SJSA1 (cell line): ENCODE measurements at regions not wholly inside any gene's neighbourhood (a gene's known extent, or its start where the extent isn't known, plus 50 kb on each side); places are given as distances from the start of the nearest gene placed in this dataset.
"Not testable (repeated sequence)": the region's sequence is repeated elsewhere in the genome, so short reads cannot be mapped to it uniquely, and the experiment has no call there.

Source experiments
- DNase-seq, 2 experiments: peaks; one replicate each; pipeline ENCODE4 v3.0.0-alpha.2; 2015 to 2020; ENCODE audit warnings: low spot score in 2 of 2, low read depth in 1 of 2
- H3K27ac ChIP-seq: fragments of 250-450 bp; sonication (Bioruptor Pico); 2 replicates; pipeline ENCODE4 v1.5.1; 2020; ENCODE audit warnings: mild to moderate bottlenecking, moderate library complexity
- H3K27me3 ChIP-seq: fragments of 250-450 bp; sonication (Bioruptor Pico); replicated peaks from 2 replicates; pipeline ENCODE4 v1.5.1; 2020; ENCODE audit warnings: mild to moderate bottlenecking, moderate library complexity
- H3K36me3 ChIP-seq: fragments of 250-450 bp; sonication (Bioruptor Pico); 2 replicates; pipeline ENCODE4 v1.5.1; 2020; ENCODE audit warnings: mild to moderate bottlenecking
- H3K4me1 ChIP-seq: fragments of 250-450 bp; sonication (Bioruptor Pico); replicated peaks from 2 replicates; pipeline ENCODE4 v1.6.1; 2021; ENCODE audit warnings: mild to moderate bottlenecking
- H3K4me3 ChIP-seq: fragments of 250-450 bp; sonication (Bioruptor Pico); 2 replicates; pipeline ENCODE4 v1.5.1; 2020; ENCODE audit warnings: mild to moderate bottlenecking
- H3K9me3 ChIP-seq: fragments of 250-450 bp; sonication (Bioruptor Pico); replicated peaks from 2 replicates; pipeline ENCODE4 v1.5.1; 2020; ENCODE audit warnings: mild to moderate bottlenecking

- Histone ChIP-seq H3K36me3 (no peaks in the 10 kb centered on the region), H3K4me3 (no peak overlapping the region), H3K27ac (no peak overlapping the region), H3K27me3 (no peaks in the 10 kb centered on the region), H3K4me1 (peaks cover 14% of the 10 kb centered on the region), H3K9me3 (no peaks in the 10 kb centered on the region)
- DNase-seq, result no peak
These were observed 417.4 kb downstream of the TMEM135 start for GRCh38 chr11:87455180-87455579.

DNA sequence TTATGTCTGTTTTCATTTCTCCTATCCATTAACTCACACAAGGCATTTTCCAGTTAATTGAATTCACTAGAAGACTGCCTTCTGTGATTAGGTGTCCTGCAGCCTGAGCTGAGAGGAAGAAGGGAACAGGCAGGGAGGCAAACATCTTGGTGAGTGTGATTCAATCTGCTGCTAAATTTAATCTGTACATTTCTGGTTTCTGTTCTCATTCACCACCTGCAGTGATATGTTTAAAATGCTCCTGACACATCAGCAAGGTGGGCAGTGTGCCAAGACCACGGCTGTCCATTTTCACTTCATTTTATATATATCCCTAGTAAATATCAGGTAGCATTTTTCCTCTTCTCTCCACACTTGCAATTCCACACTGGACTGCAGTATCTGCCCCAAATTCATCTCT lies 416.5 kb downstream of the TMEM135 start:
- H3K9me3 ChIP-seq, result no peaks in the 10 kb centered on the region
- H3K27ac ChIP-seq, result no peak overlapping the region
- peaks cover 14% of the 10 kb centered on the region for H3K4me1 ChIP-seq
- H3K4me3 ChIP-seq, result no peak overlapping the region
- no peaks in the 10 kb centered on the region for H3K36me3 ChIP-seq
- no peaks in the 10 kb centered on the region for H3K27me3 ChIP-seq
- no peak for DNase-seq

DNA sequence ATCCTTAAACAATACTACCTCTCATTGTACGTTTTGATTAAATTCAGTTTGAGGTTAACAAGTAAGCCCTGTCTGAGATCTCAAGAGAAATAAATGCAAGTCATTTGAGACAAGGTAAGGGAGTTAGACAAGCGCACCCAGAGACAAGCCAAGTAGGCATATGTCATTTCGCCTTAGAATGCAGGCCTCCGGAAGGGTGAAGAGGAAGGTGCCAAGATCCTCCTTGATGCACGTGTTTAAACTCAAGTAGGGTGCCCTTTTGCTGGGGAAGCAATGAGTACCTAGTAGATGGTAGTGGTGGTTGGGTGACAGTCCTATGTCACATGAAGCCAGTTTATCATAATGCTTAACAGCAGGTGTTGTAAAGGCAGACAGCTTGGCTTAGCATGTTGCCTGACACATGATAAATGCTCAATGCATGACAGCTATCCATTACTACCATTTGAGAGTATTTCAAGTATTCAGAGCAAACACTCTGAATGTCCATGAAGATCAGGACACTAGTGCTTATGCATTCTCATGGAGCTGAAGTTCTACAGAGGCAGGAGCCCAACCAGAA lies 415.9 kb downstream of the TMEM135 start:
- Histone ChIP-seq H3K27ac (no peak overlapping the region), H3K36me3 (no peaks in the 10 kb centered on the region), H3K27me3 (no peaks in the 10 kb centered on the region), H3K4me3 (no peak overlapping the region), H3K9me3 (no peaks in the 10 kb centered on the region), H3K4me1 (peaks cover 14% of the 10 kb centered on the region)
- no peak for DNase-seq

DNA sequence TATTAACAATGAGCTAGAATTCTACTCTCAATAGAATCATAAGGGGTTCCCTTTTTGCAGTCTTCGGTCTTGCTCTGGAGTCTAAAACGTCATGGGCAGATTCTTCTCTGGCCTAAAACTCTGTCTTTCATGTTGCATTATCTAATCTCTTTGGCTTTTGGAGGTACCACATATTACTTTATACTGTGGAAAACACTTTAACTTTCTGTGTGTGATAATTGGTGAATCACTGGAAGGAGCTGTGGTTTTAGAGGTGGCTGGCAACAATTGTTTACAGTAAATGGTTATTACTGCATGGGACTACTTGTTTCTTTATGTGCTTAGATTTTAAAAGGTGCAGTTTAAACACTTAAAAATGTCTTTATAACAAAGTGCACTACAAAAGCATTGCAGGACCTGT lies 414.3 kb downstream of the TMEM135 start:
- H3K27ac ChIP-seq, result peak overlapping the region; percentile 71
- H3K4me3 ChIP-seq, H3K36me3 ChIP-seq, H3K27me3 ChIP-seq, H3K9me3 ChIP-seq: not testable (repeated sequence)
- peaks cover 14% of the 10 kb centered on the region for H3K4me1 ChIP-seq
- DNase-seq, result peak in 1 of 2 experiments; percentile 46

GRCh38 chr11:87451395-87451794 lies 413.7 kb downstream of the TMEM135 start:
- no peaks in the 10 kb centered on the region for H3K9me3 ChIP-seq
- no peak overlapping the region for H3K4me3 ChIP-seq
- H3K36me3 ChIP-seq, result no peaks in the 10 kb centered on the region
- peak overlapping the region; percentile 71 for H3K27ac ChIP-seq
- DNase-seq, result peak; percentile 47 to 51
- H3K4me1 ChIP-seq, result peaks cover 14% of the 10 kb centered on the region
- H3K27me3 ChIP-seq, result no peaks in the 10 kb centered on the region

DNA sequence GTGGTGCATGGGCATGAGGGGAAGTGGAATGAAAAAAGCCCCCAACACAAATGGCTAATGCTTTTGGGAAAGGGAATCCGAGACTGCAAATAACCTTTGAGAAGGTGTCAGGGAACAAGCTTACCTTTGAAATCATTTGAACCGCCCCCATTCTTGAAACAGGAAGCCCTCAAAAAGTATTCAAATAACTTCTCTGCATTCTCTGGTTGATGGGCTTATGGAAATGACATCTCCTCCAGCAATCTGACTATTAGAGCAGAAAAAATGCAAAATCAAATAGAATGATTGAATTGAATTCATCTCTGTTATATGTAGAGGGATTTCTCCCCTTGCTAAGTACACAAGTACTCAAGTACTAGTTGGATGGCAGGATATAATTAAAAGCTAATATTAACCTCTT lies 409.9 kb downstream of the TMEM135 start:
- no peaks in the 10 kb centered on the region for H3K27me3 ChIP-seq
- no peaks in the 10 kb centered on the region for H3K9me3 ChIP-seq
- peaks cover 25% of the 10 kb centered on the region for H3K4me1 ChIP-seq
- no peaks in the 10 kb centered on the region for H3K36me3 ChIP-seq
- no peak for DNase-seq
- no peak overlapping the region for H3K27ac ChIP-seq
- H3K4me3 ChIP-seq, result no peak overlapping the region

DNA sequence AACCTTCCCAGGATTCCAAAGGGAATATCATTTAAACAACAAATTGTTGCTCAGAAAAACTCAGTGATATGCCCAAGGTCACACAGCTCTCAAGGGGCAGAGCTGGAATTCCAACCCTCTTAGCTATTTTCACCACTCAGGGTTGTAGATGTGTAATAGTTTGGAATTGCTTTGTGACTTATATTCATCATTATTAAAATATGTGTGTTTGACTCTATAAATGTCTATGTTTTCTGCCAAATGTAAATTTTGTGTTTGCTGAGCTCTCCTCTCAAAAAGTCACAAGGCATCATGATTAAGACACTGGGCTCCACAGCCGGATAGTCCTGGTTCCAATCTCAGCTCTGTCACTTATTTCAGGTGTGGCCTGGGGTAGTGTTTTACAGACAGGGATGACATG lies 407.3 kb downstream of the TMEM135 start:
- no peaks in the 10 kb centered on the region for H3K27me3 ChIP-seq
- peaks cover 15% of the 10 kb centered on the region for H3K4me1 ChIP-seq
- H3K27ac ChIP-seq, result peak overlapping the region; percentile 73

DNA sequence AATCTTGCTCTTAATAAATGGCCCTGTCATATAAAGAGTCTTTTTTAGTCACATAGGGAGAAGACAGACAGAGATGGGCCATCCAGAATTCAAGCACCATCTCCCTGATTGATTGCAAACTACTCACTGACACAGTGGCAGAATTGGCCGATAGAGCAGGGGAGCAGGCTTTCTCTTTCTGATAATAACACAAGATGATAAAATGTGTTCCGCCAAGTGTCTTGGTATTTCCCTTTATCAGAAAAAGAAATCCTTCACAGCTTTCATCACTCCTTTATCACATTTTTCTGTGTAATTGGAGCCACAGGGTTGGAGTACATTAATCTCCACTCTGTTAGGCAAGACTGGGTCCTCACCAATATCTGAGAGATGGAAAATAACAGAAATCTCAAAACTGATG lies 406.0 kb downstream of the TMEM135 start:
- Histone ChIP-seq H3K4me1 (peaks cover 15% of the 10 kb centered on the region), H3K36me3 (no peaks in the 10 kb centered on the region), H3K27me3 (no peaks in the 10 kb centered on the region), H3K4me3 (no peak overlapping the region), H3K27ac (no peak overlapping the region), H3K9me3 (no peaks in the 10 kb centered on the region)
- no peak for DNase-seq

More for the DNA sequence above, 407.3 kb downstream of the TMEM135 start:
- Histone ChIP-seq H3K36me3 (no peaks in the 10 kb centered on the region), H3K4me3 (no peak overlapping the region), H3K9me3 (no peaks in the 10 kb centered on the region)
- peak in 1 of 2 experiments; percentile 47 for DNase-seq

DNA sequence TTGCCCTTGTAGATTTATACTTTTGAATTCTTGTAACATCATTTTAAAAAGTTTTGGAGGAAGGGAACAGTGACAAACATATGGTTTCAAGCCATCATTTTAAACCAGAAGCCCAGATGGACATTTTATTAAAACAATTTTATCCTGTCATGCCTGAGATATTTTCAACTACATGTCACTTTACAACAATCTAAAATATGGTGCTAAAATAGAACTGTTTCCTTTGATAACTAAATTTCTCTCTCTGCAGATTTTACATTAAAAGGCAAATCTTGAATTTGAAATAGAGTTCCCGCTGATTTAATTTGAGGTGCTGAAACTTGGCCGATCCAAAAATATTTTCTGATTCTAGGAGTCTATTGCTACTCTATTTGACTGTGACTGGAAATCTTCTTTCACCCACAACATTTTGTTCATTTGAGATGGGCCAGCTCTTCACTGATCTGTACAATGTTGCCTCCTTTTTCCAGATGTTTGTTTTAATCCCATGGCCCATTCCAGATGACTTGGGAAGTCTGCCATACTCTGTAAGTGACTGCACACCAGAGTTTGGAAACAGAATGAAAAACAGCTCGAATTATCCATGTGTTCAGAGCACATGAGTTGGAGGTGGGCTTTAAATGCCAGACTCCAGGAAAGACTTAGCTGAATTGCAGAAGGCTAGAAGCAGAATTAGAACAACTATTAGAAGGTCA lies 402.5 kb downstream of the TMEM135 start:
- no peaks in the 10 kb centered on the region for H3K36me3 ChIP-seq
- no peaks in the 10 kb centered on the region for H3K9me3 ChIP-seq
- no peak overlapping the region for H3K4me3 ChIP-seq
- H3K27ac ChIP-seq, result no peak overlapping the region
- H3K27me3 ChIP-seq, result no peaks in the 10 kb centered on the region
- no peak for DNase-seq
- H3K4me1 ChIP-seq, result peaks cover 22% of the 10 kb centered on the region

GRCh38 chr11:87438416-87438815 lies 400.7 kb downstream of the TMEM135 start:
- no peaks in the 10 kb centered on the region for H3K27me3 ChIP-seq
- H3K4me3 ChIP-seq, result no peak overlapping the region
- no peaks in the 10 kb centered on the region for H3K36me3 ChIP-seq
- peak overlapping the region; percentile 64 for H3K27ac ChIP-seq
- H3K9me3 ChIP-seq, result no peaks in the 10 kb centered on the region
- DNase-seq, result no peak
- H3K4me1 ChIP-seq, result peaks cover 13% of the 10 kb centered on the region

DNA sequence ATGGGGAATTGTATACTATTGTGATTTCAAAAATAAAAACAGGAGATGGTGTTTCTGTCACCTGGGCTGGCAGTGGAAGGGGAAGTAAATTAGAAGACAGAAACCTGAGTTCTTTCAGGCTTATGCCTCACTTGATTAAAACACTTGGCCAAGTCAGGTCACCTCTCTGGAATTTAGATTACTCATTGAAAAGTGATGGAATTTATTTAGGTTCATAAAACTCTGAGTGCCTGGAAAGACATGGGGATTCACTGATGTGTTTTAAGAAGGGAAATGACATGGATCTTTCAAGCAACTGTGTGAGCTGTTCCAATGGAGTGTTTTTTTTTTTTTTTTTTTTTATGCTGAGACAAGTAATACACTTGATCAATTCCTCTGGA lies 400.1 kb downstream of the TMEM135 start:
- Histone ChIP-seq H3K27ac (peak overlapping the region; percentile 64), H3K4me1 (peaks cover 16% of the 10 kb centered on the region)
- DNase-seq, result peak in 1 of 2 experiments; percentile 37

GRCh38 chr11:87437133-87437843 lies 399.6 kb downstream of the TMEM135 start:
- H3K36me3 ChIP-seq, result no peaks in the 10 kb centered on the region
- peak overlapping the region; percentile 31 for H3K27ac ChIP-seq
- no peaks in the 10 kb centered on the region for H3K9me3 ChIP-seq
- no peak overlapping the region for H3K4me3 ChIP-seq
- H3K27me3 ChIP-seq, result no peaks in the 10 kb centered on the region
- H3K4me1 ChIP-seq, result peaks cover 22% of the 10 kb centered on the region
- no peak for DNase-seq

More for the DNA sequence above, 400.1 kb downstream of the TMEM135 start:
- Histone ChIP-seq H3K27me3 (no peaks in the 10 kb centered on the region), H3K9me3 (no peaks in the 10 kb centered on the region), H3K36me3 (no peaks in the 10 kb centered on the region), H3K4me3 (no peak overlapping the region)

DNA sequence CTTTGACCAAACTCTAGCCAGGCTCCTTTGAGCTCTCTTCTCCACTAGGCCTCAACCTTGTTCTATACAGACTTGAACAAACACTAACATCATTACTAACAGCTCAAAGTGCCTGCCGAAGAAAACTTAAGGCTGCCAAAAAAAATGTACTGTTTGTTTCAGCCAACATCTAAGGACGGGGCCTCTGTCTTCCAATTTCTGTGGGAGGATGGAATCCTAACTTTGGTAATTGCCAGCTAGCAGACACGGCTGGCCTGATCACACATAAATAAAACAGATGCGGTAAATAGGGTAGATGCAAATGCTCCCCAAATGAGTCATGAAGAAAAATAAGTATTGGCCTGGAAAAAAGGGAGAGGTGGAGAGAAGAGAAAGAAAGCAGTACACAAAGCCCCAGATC lies 394.3 kb downstream of the TMEM135 start:
- DNase-seq, result peak; percentile 41 to 48
- Histone ChIP-seq H3K27me3 (no peaks in the 10 kb centered on the region), H3K9me3 (no peaks in the 10 kb centered on the region), H3K4me1 (peaks cover 40% of the 10 kb centered on the region), H3K36me3 (no peaks in the 10 kb centered on the region), H3K27ac (peak overlapping the region; percentile 86), H3K4me3 (no peak overlapping the region)

- H3K36me3 ChIP-seq, result no peaks in the 10 kb centered on the region
- no peak for DNase-seq
- H3K4me3 ChIP-seq, result no peak overlapping the region
- H3K4me1 ChIP-seq, result peaks cover 45% of the 10 kb centered on the region
- H3K9me3 ChIP-seq, result no peaks in the 10 kb centered on the region
- H3K27me3 ChIP-seq, result no peaks in the 10 kb centered on the region
- peak overlapping the region; percentile 86 for H3K27ac ChIP-seq
These were observed 393.7 kb downstream of the TMEM135 start for GRCh38 chr11:87431392-87431791.
